Hematopoietic multipotent progenitor cell treated with erythropoietin and hydrocortisone succinate and interleukin-3 and kit ligand, for 6 days (in vitro differentiated cells): ENCODE measurements at regions not wholly inside any gene's neighbourhood (a gene's known extent, or its start where the extent isn't known, plus 50 kb on each side); places are given as distances from the start of the nearest gene placed in this dataset.
"Not testable (repeated sequence)": the region's sequence is repeated elsewhere in the genome, so short reads cannot be mapped to it uniquely, and the experiment has no call there.

ENCODE experiments used
- DNase-seq: peaks from one replicate; pipeline ENCODE4 v3.0.0-alpha.2; 2015

GRCh38 chr12:11980115-11980514 is 90.6 kb upstream of the BCL2L14 start:
- DNase-seq = no peak

GRCh38 chr12:11981121-11981733 is 89.5 kb upstream of the BCL2L14 start:
- peak; percentile 9 for DNase-seq

GRCh38 chr12:11984417-11984816 is 86.3 kb upstream of the BCL2L14 start:
- no peak for DNase-seq

GRCh38 chr12:11986165-11986564 is 84.6 kb upstream of the BCL2L14 start:
- DNase-seq = no peak

DNA sequence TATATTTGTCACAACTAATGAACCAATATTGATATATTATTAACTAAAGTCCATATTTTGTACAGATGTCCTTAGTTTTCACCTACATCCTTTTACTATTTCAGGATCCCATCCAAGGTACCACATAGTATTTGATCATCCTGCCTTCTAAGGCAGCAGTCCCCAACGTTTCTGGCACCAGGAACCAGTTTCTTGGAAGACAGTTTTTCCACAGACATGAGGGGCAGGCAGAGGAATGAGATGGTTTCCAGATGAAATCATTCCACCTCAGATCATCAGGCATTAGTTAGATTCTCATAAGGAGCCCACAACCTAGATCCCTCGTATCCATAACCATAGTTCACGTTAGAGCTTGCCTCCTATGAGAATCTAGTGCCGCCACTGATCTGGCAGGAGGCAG is 82.8 kb upstream of the BCL2L14 start:
- no peak for DNase-seq

- no peak for DNase-seq
Measured at GRCh38 chr12:11991604-11992003, 79.1 kb upstream of the BCL2L14 start.

GRCh38 chr12:11992515-11992914 is 78.2 kb upstream of the BCL2L14 start:
- no peak for DNase-seq

DNA sequence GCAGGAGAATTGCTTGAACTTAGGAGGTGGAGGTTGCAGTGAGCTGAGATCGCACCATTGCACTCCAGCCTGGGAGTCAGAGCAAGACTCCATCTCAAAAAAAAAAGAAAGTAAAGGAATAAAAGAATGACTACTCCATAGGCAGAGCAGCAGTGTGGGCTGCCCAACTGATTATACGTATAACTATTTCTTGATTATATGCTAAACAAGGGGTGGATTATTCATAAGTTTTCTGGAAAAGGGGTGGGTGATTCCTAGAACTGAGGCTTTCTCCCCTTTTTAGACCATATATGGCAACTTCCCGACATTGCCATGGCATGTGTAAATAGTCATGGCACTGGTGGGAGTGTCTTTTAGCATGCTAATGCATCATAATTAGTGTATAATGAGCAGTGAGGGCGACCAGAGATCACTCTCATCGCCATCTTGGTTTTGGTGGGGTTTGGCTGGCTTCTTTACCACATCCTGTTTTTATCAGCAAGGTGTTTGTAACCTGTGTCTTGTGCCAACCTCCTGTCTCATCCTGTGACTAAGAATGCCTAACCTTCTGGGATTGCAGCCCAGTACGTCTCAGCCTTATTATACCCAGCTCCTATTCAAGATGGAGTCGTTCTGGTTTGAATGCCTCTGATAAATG is 72.3 kb upstream of the BCL2L14 start:
- DNase-seq = not testable (repeated sequence)

DNA sequence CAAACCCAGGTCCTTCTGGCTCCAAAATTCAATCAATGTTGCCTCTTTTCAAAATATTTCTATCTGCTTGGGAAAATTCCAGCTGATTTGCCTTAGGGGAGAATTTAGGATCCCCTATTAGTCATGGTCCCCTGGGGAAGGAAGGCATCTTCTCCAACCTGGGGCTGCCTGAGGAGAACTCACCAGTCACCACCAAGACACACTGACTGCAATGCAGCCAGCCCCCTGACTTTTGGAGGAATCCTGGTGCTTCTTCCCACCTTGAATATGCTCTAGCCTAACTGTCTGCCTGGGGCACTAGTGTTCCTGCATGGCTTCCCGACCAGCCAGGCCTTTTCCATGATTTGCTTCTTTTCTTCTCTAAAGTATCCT is 71.8 kb upstream of the BCL2L14 start:
- DNase-seq = no peak

GRCh38 chr12:12003609-12004008 is 67.1 kb upstream of the BCL2L14 start:
- DNase-seq = no peak

DNA sequence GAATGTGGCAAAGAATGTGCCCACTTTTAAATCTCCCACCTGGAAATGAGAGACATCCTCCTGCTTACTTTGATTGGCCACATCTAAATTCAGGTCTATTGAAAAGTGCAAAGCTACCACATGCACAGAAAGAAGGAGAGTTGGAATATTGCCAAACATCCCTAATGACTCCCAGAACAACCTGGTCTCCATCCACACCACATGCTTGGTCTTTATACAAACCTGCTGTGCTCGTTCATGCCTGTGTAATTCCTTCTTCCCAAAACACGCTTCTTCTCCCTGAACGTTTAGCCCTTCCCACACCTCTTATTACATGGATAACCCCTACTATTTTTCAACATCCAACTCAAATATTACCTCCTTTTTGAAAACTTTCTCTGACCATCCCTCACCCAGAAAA is 66.2 kb upstream of the BCL2L14 start:
- DNase-seq = no peak

DNA sequence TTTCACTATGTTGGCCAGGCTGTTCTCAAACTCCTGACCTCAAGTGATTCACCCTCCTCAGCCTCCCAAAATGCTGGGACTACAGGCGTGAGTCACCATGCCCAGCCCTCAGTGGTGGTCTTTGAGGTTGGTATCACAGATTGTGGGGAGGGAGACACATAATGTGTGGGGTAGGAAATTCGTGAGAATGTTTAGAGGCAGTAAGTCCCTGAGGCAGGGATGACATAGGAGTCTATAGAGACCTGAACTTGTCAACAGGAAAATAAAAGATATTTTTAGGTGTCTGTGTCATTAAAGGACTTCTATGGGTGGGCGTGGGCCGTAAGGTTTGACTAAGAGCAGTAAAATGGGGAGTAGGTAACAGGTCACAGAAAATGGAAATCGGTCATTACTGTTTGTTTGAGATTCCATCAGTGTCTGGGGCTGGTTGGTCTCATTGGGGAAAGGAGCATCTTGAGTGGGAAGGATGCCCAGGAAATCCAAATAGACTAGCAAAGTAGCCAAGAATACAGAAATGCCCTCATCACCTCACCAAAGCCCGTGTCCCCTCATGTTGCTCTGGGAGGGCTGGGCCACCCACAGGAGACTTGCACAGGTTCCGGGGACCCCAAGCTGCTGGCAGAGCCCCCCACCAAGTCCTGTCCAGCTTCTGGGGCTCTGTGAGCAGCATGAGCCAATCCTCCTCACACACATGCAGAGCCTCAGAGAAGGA is 63.6 kb upstream of the BCL2L14 start:
- DNase-seq = no peak

DNA sequence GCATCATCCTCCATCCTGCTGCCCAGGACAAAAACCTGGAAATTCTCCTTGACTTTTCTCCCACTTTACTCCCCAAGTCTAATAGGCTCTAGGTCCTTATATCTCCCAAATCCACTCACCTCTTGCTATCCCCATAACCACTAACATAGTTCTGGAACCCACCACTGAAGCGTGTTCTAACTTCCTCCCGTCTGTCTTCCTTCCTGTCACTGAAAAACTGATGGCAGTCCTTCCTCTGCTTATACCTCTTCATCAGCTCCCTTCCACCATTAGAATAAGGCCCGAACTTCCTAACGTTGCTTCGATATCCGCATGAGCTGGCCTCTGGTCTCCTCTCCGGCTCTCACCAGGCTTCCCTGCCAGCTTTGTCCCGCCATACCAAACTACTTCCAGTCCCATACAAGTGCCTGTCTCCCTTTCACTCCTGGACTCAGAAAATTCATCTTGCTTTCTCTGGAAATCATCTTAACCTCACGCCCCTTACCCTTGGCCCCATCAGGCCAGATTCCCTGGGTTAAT is 63.0 kb upstream of the BCL2L14 start:
- DNase-seq = no peak

DNA sequence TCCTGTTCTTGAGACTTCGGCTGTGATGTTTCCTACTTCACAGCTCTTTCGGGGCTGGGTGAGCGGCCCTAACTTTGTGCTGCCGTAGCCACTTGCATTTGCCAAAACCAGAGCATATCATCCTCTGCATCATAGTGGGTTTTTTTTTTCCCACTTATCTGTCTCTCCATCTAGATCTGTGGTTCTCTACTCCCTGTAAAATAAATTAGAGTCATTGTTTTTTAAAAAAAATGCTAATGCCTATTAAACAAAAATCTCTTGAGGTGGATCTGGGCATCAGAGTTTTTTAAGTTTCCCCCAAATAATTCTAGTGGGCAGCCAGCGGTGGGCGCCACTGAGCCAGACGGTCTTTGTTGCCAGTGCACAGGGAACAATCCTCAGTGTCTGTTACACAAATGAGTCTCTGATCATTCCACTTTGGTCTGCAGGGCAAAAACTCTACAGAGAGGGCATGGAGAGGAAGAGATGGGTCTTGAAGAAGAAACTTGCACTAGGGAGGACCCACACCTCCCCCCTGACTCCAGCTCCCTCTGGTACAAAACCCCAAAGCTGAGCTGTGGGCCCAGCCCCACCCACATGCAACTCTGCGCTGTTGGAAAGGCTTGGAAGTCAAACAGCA is 62.4 kb upstream of the BCL2L14 start:
- DNase-seq = peak; percentile 46

DNA sequence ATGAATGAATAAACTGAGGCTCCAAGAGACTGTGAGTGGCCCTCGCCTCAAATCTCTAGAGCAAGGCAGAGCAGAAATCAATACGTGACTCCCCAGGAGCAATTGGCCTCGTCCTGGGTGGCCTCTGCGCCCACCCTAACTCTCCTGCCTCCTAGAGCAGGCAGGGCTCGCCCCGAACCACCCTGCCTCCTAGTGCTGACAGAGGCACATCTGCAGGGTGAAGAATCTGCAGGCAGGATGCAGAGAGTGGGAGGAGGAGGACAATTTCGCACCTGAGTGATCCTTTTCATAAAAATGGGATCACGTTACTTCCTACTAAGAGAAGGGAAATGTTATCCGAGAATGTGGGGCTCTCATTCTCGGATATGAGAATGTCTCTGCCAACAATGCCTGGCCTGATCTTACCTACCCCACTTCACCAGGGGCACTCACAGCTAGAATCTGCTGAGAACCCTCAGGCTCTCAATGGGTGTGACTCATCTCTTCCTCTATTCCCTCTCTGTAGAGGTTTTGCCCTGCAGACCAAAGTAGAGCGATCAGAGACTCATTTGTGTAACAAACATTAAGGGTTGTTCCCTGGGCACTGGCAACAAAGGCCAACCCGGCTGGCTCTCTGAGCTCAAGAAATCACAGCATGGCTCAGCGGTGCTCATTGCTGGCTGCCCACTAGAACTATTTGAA is 61.7 kb upstream of the BCL2L14 start:
- peak; percentile 60 for DNase-seq

DNA sequence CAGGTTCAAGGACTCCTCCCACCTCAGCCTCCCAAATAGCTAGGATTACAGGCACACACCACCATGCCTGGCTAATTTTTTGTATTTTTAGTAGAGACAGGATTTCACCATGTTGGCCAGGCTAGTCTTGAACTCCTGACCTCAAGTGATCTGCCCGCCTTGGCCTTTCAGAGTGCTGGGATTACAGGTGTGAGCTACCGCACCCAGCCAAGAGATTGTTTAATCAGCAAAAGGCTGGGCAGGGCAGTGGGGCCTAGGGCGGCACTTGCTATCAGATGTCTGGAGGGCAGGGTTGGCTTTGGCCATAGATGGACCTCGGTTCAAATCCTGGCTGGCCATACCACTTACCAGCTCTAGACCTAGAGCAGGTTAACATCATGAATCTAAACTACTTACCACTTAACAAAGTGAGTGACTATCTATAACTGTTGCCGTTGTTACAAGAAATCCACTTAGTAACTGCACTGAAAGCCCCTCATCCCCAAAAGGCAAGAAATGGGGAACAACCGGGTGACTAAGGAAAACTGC is 60.9 kb upstream of the BCL2L14 start:
- not testable (repeated sequence) for DNase-seq

GRCh38 chr12:12010277-12011039 is 60.3 kb upstream of the BCL2L14 start:
- peak; percentile 83 for DNase-seq

DNA sequence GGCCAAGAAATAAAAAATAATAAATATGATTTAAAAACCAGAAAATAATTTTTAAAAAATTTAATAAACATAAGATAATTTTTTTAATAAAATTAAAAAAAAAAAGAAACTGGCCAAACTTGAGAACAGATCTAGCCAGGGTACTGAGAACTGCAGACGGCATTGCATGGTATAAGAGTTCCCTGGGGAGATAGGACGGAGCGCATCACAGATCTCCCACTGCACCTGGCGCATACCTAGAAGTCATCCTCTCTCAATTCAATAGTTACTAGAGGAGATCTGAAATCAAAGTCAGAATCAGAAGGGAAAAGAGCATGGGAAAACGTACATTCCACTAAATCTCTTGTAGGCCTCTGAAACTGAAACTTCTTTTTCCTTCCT is 58.9 kb upstream of the BCL2L14 start:
- no peak for DNase-seq

DNA sequence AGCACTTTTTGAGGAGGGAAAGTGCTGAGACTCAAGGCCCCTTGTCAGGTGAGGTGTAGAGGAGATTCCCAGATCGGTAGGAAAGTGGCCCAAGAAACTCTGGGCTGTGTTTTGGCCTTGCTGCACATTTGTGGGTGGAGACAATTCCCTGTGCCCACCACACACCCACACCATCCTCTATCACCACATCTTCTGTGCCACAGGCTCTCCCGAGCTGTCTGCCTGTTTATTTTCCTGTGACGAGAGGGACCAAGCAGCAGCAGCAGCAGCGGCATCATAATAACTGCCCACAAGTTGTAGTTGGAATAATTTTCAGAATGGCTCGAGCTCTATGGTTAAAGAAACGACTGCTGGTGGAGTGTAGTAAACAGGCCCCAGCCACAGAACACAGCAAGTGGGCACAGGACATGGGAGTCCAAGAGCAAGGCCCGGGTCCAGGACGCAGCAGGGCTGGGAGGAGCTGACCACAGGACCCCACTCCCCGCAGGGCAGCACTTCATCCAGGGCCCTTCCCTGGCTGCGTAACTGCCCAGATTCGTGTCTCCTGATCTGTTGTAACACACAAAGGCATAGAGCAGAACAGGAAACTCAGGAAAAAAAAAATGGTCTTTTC is 55.6 kb upstream of the BCL2L14 start:
- no peak for DNase-seq

- DNase-seq = no peak
Measured at GRCh38 chr12:12016284-12017100, 54.2 kb upstream of the BCL2L14 start.

DNA sequence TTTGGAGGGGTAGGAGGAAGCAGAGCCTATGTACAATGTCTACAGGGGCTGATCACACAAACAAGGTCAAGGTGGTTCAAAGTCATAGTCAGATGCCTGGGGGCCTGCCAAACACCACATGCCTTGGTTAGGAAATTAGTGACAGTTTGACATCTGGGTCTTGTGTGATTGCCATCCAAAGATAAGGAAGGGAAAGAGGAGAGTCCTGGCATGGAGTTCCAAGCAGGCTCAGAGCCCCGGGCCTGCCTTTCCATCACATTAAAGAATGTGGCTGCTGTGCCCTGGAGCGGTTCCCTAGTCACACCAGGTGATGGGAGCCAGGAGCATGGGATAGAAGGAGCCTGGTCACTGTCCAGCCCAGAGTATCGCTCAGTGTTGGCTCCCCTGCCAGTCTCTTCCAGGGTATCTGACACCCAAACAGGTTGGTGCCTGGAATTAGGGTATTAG is 53.6 kb upstream of the BCL2L14 start:
- DNase-seq = peak; percentile 26
